Common myeloid progenitor, CD34-positive (primary cell): ENCODE measurements at regions not wholly inside any gene's neighbourhood (a gene's known extent, or its start where the extent isn't known, plus 50 kb on each side); places are given as distances from the start of the nearest gene placed in this dataset.
A peak's percentile ranks its signal among the peaks of the same experiment; 100 is the strongest.

Experiments used
- CTCF ChIA-PET: fragments of 350-600 bp; sonication (Branson Sonifier 250); formaldehyde crosslinking; loops from one replicate; lab custom pipeline; 2021; ENCODE audit warnings: antibody characterized with exemption; lab: Charles Lee
- POLR2A ChIA-PET: fragments of 350-600 bp; sonication (Branson Sonifier 250); formaldehyde crosslinking; loops from one replicate; lab custom pipeline; 2021; ENCODE audit warnings: antibody characterized with exemption; lab: Charles Lee
- DNase-seq, 3 donors: peaks; one replicate each; pipeline versions ENCODE4 v3.0.0 to v3.0.0-alpha.2; 2013
- H3K27ac ChIP-seq, 2 experiments: 1 replicate in 1 of 2; 2 replicates in 1 of 2; pipeline ENCODE4 v1.7.0; 2013; ENCODE audit warnings: inconsistent platforms in 2 of 2, low read length in 2 of 2, mild to moderate bottlenecking in 2 of 2, low read depth in 1 of 2, moderate library complexity in 1 of 2; ENCODE audit not compliant: severe bottlenecking in 2 of 2, insufficient read depth in 1 of 2, poor library complexity in 1 of 2
- H3K27me3 ChIP-seq, 5 experiments: replicated peaks in 2 of 5; 1 replicate in 3 of 5; 2 replicates in 2 of 5; pipeline versions ENCODE4 v1.6.1 to v1.7.0; 2013; ENCODE audit warnings: low read length in 4 of 5, mild to moderate bottlenecking in 2 of 5, moderate library complexity in 2 of 5, inconsistent platforms in 1 of 5; ENCODE audit not compliant: insufficient read depth in 5 of 5, control insufficient read depth in 4 of 5
- H3K36me3 ChIP-seq, 4 experiments: 1 replicate in 2 of 4; 2 replicates in 2 of 4; pipeline versions ENCODE4 v1.6.1 to v1.7.0; 2013; ENCODE audit warnings: low read length in 3 of 4, control low read depth in 1 of 4, mild to moderate bottlenecking in 1 of 4; ENCODE audit not compliant: control insufficient read depth in 4 of 4, insufficient read depth in 4 of 4
- H3K4me1 ChIP-seq, 4 experiments: 1 replicate in 3 of 4; 2 replicates in 1 of 4; pipeline versions ENCODE4 v1.6.1 to v1.7.1; 2013; ENCODE audit warnings: low read length in 3 of 4, mild to moderate bottlenecking in 3 of 4, control low read depth in 1 of 4, inconsistent platforms in 1 of 4, moderate library complexity in 1 of 4; ENCODE audit not compliant: control insufficient read depth in 4 of 4, insufficient read depth in 4 of 4; ENCODE audit errors: control extremely low read depth in 1 of 4
- H3K4me3 ChIP-seq, 7 experiments: 1 replicate in 4 of 7; 2 replicates in 3 of 7; pipeline versions ENCODE4 v1.5.1 to v1.7.0; 2013; ENCODE audit warnings: mild to moderate bottlenecking in 7 of 7, low read length in 6 of 7, moderate library complexity in 6 of 7, inconsistent platforms in 2 of 7, low read depth in 2 of 7, control low read depth in 1 of 7; ENCODE audit not compliant: insufficient read depth in 4 of 7, control insufficient read depth in 1 of 7; ENCODE audit errors: extremely low read depth in 1 of 7
- H3K9me3 ChIP-seq, 5 experiments: 1 replicate in 4 of 5; 2 replicates in 1 of 5; pipeline versions ENCODE4 v1.6.1 to v1.7.1; 2013; ENCODE audit warnings: low read length in 4 of 5, mild to moderate bottlenecking in 2 of 5, inconsistent platforms in 1 of 5, low read depth in 1 of 5, moderate library complexity in 1 of 5; ENCODE audit not compliant: control insufficient read depth in 4 of 5, insufficient read depth in 2 of 5; ENCODE audit errors: control extremely low read depth in 1 of 5
- WGBS: methylation state at CpG from one replicate; pipeline ENCODE4 v1.1.5; 2013; ENCODE audit not compliant: insufficient coverage; 5-methylcytosine and 5-hydroxymethylcytosine counted together

- POLR2A ChIA-PET: no interaction called here
- CTCF ChIA-PET: no interaction called here
- peaks cover 0 to 5% (median 3%) of the 10 kb centered on the region in 5 experiments for H3K27me3 ChIP-seq
- H3K27ac ChIP-seq: no peak overlapping the region
- H3K4me1 ChIP-seq: no peaks in the 10 kb centered on the region
- H3K9me3 ChIP-seq: peaks cover 0 to 35% (median 19%) of the 10 kb centered on the region in 5 experiments
- 86% methylated on average over 5 of the region's 9 CpGs for WGBS
- no peak for DNase-seq
- H3K4me3 ChIP-seq: no peak overlapping the region
- H3K36me3 ChIP-seq: no peaks in the 10 kb centered on the region
Observed at GRCh38 chr12:107826276-107826675, 51.8 kb downstream of the ASCL4 start.

- no peaks in the 10 kb centered on the region for H3K4me1 ChIP-seq
- ChIA-PET POLR2A (no interaction called here), CTCF (no interaction called here)
- H3K27me3 ChIP-seq: peaks cover 2 to 19% (median 5%) of the 10 kb centered on the region in 5 experiments
- no CpG with 5 or more reads among the region's 1 CpG for WGBS
- H3K9me3 ChIP-seq: peaks cover 0 to 30% (median 17%) of the 10 kb centered on the region in 5 experiments
- H3K27ac ChIP-seq: no peak overlapping the region
- no peak overlapping the region for H3K4me3 ChIP-seq
- DNase-seq: no peak
- H3K36me3 ChIP-seq: no peaks in the 10 kb centered on the region
Observed at GRCh38 chr12:107829271-107829670, 54.8 kb downstream of the ASCL4 start.

DNA sequence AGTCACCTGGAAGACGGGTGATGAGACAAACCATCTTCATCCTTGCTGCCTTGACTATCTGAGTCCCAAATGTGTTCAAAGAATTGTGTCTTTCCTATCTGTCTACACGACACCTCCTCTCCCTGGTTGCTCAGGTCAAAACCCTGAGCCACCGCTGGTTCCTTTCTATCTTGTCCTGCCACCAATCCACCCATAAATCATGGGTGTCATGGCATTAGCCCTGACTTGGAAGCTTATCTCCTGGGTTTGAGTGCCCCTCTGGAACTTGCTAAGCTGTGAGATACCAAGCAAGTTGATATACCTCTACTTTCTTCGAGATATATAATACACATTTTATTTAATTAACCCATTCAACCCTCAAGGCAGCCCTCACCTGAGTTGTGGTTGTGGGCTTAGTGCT is 57.9 kb downstream of the ASCL4 start:
- CTCF ChIA-PET: no interaction called here
- 67% methylated on average over 2 of the region's 4 CpGs for WGBS
- POLR2A ChIA-PET: interaction anchor here (0.7 kb wide), 1 partner anchor 10 kb away, joined by 3 read pairs; no protein-coding TSS in a partner anchor

DNA sequence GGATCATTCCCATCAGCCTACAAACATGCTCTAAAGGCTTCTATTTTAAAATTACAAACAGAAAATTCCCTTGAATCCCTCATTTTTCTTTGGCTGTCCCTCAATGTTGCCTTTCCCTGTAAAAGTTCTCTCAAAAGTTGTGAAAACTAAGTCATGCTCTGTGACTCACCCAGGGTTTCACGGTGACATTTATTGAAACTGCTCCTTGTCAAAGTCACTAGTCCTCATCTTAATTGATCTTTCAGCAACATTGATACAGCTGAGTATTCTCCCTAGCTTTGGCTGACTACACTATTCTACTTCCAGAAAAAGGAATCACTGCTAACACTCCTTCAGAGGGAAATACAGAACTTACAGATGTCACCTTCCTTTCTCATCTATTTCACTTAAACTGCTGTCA is 65.7 kb downstream of the ASCL4 start:
- no peak overlapping the region for H3K4me3 ChIP-seq
- H3K4me1 ChIP-seq: peaks cover 0 to 18% (median 8%) of the 10 kb centered on the region in 4 experiments
- WGBS: 76% methylated on average over 1 of the region's 1 CpG
- DNase-seq: no peak
- H3K9me3 ChIP-seq: no peaks in the 10 kb centered on the region
- H3K27me3 ChIP-seq: peaks cover 24 to 76% (median 33%) of the 10 kb centered on the region in 5 experiments
- H3K27ac ChIP-seq: no peak overlapping the region
- ChIA-PET CTCF (no interaction called here), POLR2A (no interaction called here)
- H3K36me3 ChIP-seq: no peaks in the 10 kb centered on the region

More for the DNA sequence above, 57.9 kb downstream of the ASCL4 start:
- no peak overlapping the region for H3K4me3 ChIP-seq
- H3K4me1 ChIP-seq: no peaks in the 10 kb centered on the region
- DNase-seq: no peak
- H3K27me3 ChIP-seq: peaks cover 2 to 26% (median 16%) of the 10 kb centered on the region in 5 experiments
- H3K27ac ChIP-seq: no peak overlapping the region
- H3K9me3 ChIP-seq: peaks cover 0 to 11% (median 1%) of the 10 kb centered on the region in 5 experiments
- no peaks in the 10 kb centered on the region for H3K36me3 ChIP-seq

- peak overlapping the region in 3 of 7 experiments; percentile 20 to 59 (median 53) for H3K4me3 ChIP-seq
- peak in 2 of 3 donors; percentile 11 to 23 for DNase-seq
- no peaks in the 10 kb centered on the region for H3K9me3 ChIP-seq
- ChIA-PET POLR2A (no interaction called here), CTCF (interaction anchor here (1.0 kb wide), 2 partner anchors 11 to 20 kb away, joined by 3 read pairs; no protein-coding TSS in a partner anchor)
- H3K27ac ChIP-seq: no peak overlapping the region
- peaks cover 16 to 80% (median 38%) of the 10 kb centered on the region in 5 experiments for H3K27me3 ChIP-seq
- 2% methylated on average over 57 of the region's 59 CpGs for WGBS
- H3K36me3 ChIP-seq: no peaks in the 10 kb centered on the region
- peaks cover 0 to 21% (median 10%) of the 10 kb centered on the region in 4 experiments for H3K4me1 ChIP-seq
Observed at GRCh38 chr12:107843351-107844311, 69.1 kb downstream of the ASCL4 start.

DNA sequence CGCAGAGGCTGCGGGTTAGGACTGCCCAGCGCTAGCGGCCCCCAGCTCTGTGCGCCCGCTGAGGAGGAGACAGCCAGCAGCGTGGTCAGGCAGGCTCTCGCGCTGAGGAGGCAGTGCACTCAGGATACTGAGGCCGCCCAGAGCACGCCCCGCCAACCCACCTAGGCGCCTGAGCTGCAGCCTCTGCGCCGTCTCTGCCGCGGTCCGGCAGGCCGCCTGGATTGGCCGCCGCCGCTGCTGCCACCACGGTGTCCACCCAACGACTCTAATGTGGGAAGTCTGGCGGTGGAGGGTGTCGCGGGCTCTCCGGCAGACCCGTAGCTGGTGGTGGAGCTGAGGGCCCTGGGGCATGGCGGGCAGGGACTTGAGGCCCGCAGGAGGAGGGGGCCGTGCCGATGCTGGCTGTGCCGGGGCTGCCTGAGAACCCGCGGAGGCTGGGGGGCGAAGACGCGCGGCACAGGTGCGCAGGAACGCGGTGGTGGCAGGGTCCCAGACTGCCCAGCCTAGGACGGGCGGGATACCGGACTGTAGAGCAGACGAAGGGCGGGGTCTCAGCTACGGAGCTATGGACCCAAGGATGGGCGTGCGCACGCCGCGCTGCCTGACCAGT is 69.9 kb downstream of the ASCL4 start:
- ChIA-PET POLR2A (no interaction called here), CTCF (interaction anchor here (1.0 kb wide), 1 partner anchor 19 kb away, joined by 3 read pairs; no protein-coding TSS in a partner anchor)
- peaks cover 16 to 88% (median 38%) of the 10 kb centered on the region in 5 experiments for H3K27me3 ChIP-seq
- peak overlapping the region in 2 of 7 experiments; percentile 19 to 59 for H3K4me3 ChIP-seq
- WGBS: 3% methylated on average over 44 of the region's 54 CpGs
- no peak overlapping the region for H3K27ac ChIP-seq
- H3K36me3 ChIP-seq: no peaks in the 10 kb centered on the region
- H3K9me3 ChIP-seq: no peaks in the 10 kb centered on the region
- peaks cover 0 to 21% (median 10%) of the 10 kb centered on the region in 4 experiments for H3K4me1 ChIP-seq
- DNase-seq: peak in 2 of 3 donors; percentile 20 to 21
